Stomach (tissue), 4 donors: ENCODE measurements at regions not wholly inside any gene's neighbourhood (a gene's known extent, or its start where the extent isn't known, plus 50 kb on each side); places are given as distances from the start of the nearest gene placed in this dataset.

Source experiments
- EP300 ChIP-seq: sonication (generic); formaldehyde crosslinking; IDR thresholded peaks from one replicate; pipeline ENCODE4 v1.6.1; 2017; ENCODE audit warnings: antibody characterized with exemption
- POLR2A ChIP-seq, 4 donors: fragments of 450-650 bp; IDR thresholded peaks; one replicate each; pipeline ENCODE4 v1.6.1; 2016; ENCODE audit warnings: antibody characterized with exemption in 4 of 4, control low read depth in 2 of 4, mild to moderate bottlenecking in 1 of 4, moderate library complexity in 1 of 4
- POLR2AphosphoS5 ChIP-seq, 3 donors: sonication (generic); formaldehyde crosslinking; IDR thresholded peaks; one replicate each; pipeline ENCODE4 v1.6.1; 2016; ENCODE audit warnings: antibody characterized with exemption in 3 of 3
- TF ChIP-seq, protein P1 (sequence below), 7 experiments: fragments of 450-650 bp in 4 of 7; fragments of 200-600 bp in 3 of 7; sonication (generic) in 3 of 7; IDR thresholded peaks; one replicate each; pipeline ENCODE4 v1.5.1; 2016 to 2019; ENCODE audit warnings: antibody characterized with exemption in 7 of 7, control low read depth in 2 of 7, mild to moderate bottlenecking in 1 of 7

- TF ChIP-seq, protein P1, sequence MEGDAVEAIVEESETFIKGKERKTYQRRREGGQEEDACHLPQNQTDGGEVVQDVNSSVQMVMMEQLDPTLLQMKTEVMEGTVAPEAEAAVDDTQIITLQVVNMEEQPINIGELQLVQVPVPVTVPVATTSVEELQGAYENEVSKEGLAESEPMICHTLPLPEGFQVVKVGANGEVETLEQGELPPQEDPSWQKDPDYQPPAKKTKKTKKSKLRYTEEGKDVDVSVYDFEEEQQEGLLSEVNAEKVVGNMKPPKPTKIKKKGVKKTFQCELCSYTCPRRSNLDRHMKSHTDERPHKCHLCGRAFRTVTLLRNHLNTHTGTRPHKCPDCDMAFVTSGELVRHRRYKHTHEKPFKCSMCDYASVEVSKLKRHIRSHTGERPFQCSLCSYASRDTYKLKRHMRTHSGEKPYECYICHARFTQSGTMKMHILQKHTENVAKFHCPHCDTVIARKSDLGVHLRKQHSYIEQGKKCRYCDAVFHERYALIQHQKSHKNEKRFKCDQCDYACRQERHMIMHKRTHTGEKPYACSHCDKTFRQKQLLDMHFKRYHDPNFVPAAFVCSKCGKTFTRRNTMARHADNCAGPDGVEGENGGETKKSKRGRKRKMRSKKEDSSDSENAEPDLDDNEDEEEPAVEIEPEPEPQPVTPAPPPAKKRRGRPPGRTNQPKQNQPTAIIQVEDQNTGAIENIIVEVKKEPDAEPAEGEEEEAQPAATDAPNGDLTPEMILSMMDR (IDR thresholded peaks at IDR 0.05) = no peak
- no peak for TF ChIP-seq POLR2AphosphoS5 (IDR thresholded peaks at IDR 0.05)
- TF ChIP-seq POLR2A (IDR thresholded peaks at IDR 0.05) = no peak
- TF ChIP-seq EP300 = no peak
These were observed 844.9 kb upstream of the SEMA6D start for GRCh38 chr15:46872286-46872980.
